HG03571 (cell line): ENCODE measurements at regions not wholly inside any gene's neighbourhood (a gene's known extent, or its start where the extent isn't known, plus 50 kb on each side); places are given as distances from the start of the nearest gene placed in this dataset.

ENCODE experiments used
- ATAC-seq: cut with Tn5 transposase; IDR thresholded peaks from one replicate; pipeline ENCODE4 v1.9.1; 2021; ENCODE audit not compliant: unreplicated experiment

GRCh38 chr18:25726298-25726697, 364.1 kb downstream of the SS18 start:
- ATAC-seq = no peak

DNA sequence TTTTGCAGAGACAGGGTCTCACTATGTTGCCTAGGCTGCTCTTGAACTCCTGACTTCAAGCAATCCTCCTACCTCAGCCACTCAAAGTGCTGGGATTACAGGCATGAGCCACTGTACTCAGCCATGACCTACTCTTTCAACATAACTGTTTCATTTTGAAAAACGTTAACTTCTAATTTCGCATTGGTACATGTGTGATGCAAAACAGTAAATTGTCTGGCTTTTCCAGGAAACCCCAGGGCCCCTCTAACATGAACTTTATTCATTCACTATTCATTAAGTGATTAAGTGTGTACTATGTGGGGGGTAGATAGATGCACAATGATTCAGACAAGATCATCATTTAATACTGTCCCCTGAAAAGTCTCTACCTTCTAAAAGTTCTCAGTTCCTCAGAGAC, 364.9 kb downstream of the SS18 start:
- ATAC-seq = no peak

DNA sequence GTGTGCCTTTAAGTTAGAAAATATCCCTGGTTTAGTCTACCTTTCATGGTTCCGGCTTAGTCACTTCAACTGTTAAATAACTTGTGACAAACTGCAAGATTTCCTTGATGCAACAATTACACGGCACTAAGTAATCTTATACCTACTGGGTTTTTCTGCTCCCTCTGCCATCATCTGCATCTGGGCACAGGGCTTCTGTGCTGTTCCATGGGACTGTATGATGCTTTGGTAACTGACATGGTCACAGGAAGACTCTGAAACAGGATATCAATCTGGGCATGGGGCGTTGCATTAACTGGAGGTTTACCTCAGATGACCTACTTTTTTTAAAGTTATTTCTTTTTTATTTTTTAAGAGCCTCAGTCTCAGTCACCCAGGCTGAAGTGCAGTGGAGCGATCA, 365.4 kb downstream of the SS18 start:
- no peak for ATAC-seq

- no peak for ATAC-seq
Observed at GRCh38 chr18:25724121-25724520, 366.3 kb downstream of the SS18 start.

- no peak for ATAC-seq
Observed at GRCh38 chr18:25713103-25713502, 361.1 kb upstream of the ZNF521 start.

- no peak for ATAC-seq
Observed at GRCh38 chr18:25710981-25711380, 359.0 kb upstream of the ZNF521 start.

DNA sequence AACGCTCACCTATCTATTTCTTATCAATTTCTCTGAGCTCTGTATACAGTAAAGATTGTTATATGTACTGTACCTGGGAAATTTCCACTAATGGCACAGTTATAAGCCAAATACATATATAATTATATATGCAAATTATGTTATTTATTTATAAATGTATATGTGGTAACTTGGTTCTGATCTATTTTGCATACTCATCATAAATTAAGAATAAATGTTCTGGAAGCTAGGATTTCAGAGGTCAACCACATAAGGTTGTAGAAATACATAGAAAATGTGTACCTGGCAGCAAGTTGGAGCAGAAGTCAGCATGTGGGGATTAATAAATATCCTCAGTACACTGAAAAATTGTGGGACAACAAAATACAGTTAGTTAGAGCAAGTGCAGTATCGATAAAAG, 353.7 kb upstream of the ZNF521 start:
- ATAC-seq = no peak

DNA sequence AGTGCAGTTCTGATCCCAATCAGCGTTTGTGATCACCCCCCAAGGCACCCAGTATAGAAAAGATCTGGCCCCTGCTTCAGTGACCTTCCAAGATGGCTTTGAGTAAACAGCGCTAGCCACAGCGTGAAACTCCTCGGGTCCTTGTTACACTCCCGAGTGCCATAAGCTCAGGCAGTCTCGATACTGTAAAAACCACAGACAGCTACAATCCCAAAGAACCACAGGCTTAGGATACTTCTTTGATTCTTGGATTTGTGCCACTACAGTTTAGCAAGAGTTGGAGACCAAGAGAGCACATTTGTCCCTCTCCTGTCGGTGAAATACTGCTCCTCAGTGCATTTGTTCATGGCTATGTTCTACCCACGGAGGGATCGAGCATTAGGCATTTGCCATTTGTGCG, 352.5 kb upstream of the ZNF521 start:
- ATAC-seq = no peak

- no peak for ATAC-seq
Observed at GRCh38 chr18:25704071-25704470, 352.1 kb upstream of the ZNF521 start.

DNA sequence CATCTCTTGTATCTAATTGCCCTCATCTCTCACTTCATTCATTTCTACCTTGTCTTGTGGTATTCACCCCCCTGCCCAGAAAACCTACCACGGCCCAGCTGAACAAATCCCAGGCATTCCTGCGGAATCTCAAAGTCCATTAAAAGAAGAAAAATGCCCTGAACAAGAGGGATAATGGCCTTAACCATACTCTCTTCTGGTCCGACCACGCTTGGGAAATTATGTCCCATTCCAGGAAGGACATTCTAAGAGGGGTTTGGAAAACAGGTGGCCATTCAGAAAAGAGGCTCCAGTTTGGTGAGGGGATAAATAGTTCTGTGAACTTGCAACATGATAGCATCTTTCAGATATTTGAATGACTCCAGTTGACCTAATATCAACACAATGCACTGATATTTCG, 349.9 kb upstream of the ZNF521 start:
- ATAC-seq = no peak

GRCh38 chr18:25686960-25687500, 335.1 kb upstream of the ZNF521 start:
- ATAC-seq = no peak

DNA sequence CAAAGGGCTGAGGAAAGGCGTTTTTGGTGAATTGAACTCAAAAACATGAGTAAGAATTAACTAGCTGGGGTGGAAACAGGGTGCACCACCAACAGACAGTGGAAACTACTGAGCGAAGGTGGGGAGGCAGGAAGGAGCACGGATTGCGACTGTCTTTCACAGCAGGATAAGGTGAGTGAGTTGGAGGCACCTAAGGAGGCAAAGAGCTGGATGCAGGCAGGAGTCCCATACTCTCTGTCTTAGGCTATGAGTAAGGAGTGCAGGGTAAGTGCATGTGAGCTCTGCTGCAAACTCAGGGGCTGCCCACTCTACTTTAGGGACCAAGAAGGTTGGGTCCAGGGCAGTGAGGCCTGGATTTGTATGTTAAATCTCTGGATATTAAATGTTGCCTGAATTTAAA, 333.1 kb upstream of the ZNF521 start:
- ATAC-seq = no peak

DNA sequence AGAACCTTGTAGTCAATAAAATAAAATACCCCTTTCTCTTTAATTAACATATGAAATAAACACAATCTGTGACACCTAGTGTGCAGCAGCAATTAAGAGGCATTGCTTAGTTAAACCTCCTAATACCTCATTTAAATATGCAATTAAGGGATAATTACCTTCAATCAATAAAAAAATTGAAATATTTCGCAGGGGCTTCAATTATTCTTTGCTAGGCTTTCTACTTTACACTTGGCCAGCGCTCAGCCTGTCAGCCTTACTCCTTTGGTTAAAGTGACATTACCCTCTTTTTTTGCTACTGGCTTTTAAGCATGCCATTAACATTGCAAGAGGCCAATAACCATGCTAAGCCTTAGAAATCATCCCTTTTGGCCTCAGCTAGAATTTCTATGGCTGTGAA, 327.5 kb upstream of the ZNF521 start:
- no peak for ATAC-seq

- ATAC-seq = no peak
Observed at GRCh38 chr18:25678221-25678620, 326.3 kb upstream of the ZNF521 start.

GRCh38 chr18:25675123-25675850, 323.3 kb upstream of the ZNF521 start:
- ATAC-seq = no peak

DNA sequence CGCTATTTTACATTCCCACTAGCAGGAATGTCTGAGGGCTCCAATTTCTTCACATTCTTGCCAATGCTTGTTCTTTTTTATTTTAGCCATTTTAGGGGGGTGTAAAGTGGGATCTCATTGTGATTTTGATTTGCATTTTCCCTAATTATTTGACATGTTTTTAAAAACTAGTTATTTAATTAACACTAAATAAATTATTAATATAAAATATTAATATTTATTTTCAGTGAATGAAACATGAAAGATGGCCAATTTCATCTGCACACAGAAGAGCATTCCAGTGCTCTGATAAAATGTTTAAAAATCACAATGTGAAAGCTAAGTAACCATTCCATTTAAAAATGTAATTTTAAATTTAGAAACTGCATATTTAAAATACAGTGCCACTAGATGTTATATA, 322.2 kb upstream of the ZNF521 start:
- ATAC-seq = no peak

GRCh38 chr18:25672490-25672889, 320.5 kb upstream of the ZNF521 start:
- ATAC-seq = no peak

DNA sequence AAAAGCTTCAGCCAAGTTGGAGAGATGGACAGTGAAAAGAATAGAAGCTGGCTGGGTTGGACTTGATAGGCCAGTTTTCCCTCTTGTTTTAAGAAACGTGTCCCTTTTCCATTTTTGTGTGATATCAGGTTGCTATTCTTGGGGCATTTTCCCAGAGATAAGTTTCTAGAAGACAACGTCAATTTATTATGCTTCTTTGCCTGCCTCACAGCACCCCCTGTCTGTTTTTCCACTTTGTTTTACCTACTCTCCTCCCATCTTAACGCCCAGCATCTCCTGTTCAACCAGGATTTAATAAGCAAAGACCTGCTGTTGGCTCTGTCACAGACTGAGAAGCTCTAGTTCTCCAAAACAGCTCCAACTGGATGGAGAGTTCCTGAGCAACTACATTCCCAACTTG, 317.8 kb upstream of the ZNF521 start:
- no peak for ATAC-seq

DNA sequence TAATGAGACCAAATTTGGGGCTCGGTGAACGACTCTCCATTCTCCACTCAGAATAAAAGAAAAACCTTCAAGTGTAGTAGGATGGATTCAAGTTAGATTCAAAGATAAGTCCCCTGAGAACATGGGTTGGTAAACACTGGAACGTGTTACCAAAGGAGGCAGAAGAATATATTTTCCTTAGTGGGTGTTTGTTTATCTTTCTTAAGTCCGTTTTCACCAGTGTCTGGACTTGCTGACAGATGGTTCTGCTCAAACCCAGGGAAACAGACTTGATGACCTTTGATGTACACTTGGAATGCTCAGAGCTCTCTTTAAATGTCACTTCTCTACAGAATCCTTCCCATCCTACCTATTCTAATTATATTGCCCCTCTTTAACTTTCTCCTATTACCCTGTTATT, 310.3 kb upstream of the ZNF521 start:
- no peak for ATAC-seq

DNA sequence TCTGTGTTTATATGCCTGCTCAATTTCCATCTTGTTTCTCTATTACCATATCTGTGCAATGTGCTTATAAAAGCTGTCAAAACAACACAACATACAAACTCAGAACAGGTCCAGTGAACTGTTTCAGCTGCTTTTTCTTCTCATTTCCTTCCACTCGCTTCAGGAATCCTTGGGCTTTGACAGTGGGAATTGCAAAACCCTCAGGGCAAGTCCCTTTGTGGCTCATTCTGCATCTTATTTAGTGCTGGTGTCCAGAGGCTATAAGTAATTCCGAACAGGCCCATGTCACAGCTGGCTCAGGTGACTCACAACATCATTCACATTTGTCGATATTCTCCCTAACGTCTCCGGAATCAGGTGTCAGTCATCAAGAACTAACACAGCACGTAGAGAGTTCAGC, 309.9 kb upstream of the ZNF521 start:
- ATAC-seq = no peak

DNA sequence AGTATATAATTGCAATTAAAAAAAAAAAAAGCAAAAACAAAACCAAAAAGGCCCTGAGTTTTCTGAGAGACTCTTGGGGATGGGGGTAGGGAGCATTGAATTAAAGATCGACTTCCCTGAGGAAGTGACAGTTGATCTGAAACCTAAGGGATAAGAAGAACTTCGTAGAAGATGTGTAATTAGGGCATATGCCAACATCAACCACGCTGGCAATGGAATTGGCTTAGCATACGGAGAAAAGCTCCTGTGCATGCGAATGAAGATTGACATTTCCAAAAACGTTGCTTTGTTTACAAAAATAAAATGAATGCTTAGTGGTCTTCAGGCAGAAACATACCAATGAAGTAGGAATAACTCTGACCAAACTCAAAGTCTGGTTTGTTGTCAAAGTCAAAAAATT, 307.6 kb upstream of the ZNF521 start:
- no peak for ATAC-seq

DNA sequence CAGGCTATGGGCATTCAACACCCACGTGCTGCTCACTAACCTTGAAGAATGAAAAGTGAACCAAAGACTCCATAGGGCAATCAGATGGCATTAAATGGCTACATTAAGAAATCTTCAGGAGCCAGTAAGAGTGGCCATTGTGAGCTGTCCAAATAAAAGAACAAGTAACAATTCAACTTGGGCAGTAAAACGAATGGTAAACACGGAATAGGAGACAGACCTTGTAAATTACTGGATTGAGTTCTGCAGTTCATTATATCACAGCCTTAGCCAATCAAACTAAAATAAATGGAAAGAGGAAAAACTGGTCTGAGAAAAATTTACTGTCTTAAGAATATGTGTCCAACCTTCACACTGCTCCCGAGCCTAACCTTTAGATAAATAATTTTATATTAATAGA, 306.5 kb upstream of the ZNF521 start:
- ATAC-seq = no peak

- no peak for ATAC-seq
Observed at GRCh38 chr18:25651553-25651952, 299.6 kb upstream of the ZNF521 start.
